ENCODE measurements at regions not wholly inside any gene's neighbourhood (a gene's known extent, or its start where the extent isn't known, plus 50 kb on each side); places are given as distances from the start of the nearest gene placed in this dataset.

GRCh38 chr2:211216221-211216620 lies 659.8 kb downstream of the CPS1 start:
- TF ChIP-seq CTCF (IDR thresholded peaks at IDR 0.05; ENCODE audit: low read length), result peak; percentile 42
- TF ChIP-seq EZH2 (optimal IDR thresholded peaks at IDR 0.05; ENCODE audit: low read depth, low read length), result no peak
- TF ChIP-seq EZH2phosphoT487 (IDR thresholded peaks at IDR 0.05; ENCODE audit: low read length), result no peak
